ENCODE measurements at regions not wholly inside any gene's neighbourhood (a gene's known extent, or its start where the extent isn't known, plus 50 kb on each side); places are given as distances from the start of the nearest gene placed in this dataset.

DNA sequence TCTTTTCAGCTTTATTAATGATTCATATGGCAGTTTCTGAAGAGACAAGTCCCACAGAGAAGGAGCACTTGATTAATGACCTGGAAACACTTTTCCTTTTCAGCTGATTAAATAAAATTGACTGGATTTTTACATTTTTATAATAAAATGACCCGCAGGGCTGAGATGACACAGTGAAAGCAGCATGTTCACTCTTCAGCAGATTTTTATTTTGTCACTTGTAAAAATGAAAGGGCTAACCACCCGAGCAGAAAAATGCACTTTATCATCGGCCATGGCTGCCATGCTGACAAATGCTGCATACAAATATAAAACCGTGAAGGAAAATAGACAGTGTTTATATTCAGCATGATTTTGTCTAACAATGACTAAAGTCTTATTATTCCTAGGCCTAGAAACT is 321.6 kb upstream of the ITGA1 start (continued):
- TF ChIP-seq, protein P1, sequence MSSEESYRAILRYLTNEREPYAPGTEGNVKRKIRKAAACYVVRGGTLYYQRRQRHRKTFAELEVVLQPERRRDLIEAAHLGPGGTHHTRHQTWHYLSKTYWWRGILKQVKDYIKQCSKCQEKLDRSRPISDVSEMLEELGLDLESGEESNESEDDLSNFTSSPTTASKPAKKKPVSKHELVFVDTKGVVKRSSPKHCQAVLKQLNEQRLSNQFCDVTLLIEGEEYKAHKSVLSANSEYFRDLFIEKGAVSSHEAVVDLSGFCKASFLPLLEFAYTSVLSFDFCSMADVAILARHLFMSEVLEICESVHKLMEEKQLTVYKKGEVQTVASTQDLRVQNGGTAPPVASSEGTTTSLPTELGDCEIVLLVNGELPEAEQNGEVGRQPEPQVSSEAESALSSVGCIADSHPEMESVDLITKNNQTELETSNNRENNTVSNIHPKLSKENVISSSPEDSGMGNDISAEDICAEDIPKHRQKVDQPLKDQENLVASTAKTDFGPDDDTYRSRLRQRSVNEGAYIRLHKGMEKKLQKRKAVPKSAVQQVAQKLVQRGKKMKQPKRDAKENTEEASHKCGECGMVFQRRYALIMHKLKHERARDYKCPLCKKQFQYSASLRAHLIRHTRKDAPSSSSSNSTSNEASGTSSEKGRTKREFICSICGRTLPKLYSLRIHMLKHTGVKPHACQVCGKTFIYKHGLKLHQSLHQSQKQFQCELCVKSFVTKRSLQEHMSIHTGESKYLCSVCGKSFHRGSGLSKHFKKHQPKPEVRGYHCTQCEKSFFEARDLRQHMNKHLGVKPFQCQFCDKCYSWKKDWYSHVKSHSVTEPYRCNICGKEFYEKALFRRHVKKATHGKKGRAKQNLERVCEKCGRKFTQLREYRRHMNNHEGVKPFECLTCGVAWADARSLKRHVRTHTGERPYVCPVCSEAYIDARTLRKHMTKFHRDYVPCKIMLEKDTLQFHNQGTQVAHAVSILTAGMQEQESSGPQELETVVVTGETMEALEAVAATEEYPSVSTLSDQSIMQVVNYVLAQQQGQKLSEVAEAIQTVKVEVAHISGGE (CRISPR knock-in tag; IDR thresholded peaks at IDR 0.05) = no peak
- no peak for TF ChIP-seq MXI1 (IDR thresholded peaks at IDR 0.05; ENCODE audit: low read depth, low read length)
- TF ChIP-seq RBBP5 (conservative IDR thresholded peaks at IDR 0.05) = no peak
- TF ChIP-seq IRF4 (IDR thresholded peaks at IDR 0.05; ENCODE audit: low read depth, low read length) = no peak

DNA sequence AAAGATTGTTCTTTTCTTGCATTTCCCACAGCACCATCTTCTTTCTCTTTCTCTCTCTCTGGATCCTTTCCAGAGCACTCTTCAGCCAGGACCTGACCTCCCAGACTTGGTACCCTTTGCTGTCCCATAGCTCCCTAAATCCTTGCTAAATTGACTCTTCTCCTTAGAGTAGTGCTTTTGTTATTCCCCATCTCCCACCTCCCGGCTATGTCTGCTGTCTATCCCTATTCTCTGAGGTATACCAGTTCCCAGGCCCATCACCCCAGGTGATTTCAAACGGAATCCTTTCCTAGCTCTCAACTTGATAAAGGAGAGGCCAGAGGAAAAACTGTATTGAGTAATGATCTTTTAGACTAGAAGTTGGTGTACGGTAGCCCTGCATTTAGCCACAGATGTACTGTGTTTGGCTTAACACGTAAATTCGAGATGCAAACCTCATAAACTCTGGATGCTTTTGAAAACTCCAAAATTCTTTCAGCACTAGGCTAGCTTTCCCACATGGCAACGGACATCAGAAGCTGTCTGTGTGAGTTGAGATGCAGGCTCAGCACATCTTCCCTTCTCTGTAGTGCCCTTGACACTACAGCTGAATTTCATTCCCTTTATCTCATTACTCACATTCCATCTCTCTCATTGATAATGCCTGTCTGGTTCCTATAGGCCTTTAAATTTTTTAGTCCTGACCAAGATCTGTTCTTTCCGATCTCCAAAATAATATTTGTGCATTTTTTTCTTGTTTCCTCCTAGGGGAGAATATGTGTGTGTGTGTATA is 320.8 kb upstream of the ITGA1 start:
- BruUV-seq (replicated peaks) = no TSS peak
- no peaks in the 10 kb centered on the region for H3K4me1 ChIP-seq (ENCODE audit: control insufficient read depth, insufficient read depth, low read length)
- ChIA-PET SMC1A (ENCODE audit: uncharacterized antibody, unreplicated experiment) (no interaction called here), RAD21 (ENCODE audit: unreplicated experiment) (no interaction called here), POLR2A (interaction anchor here (0.6 kb wide), 1 partner anchor 97 kb away, joined by 3 read pairs; no protein-coding TSS in a partner anchor), CTCF (no interaction called here)
- in situ Hi-C loops (cut with MboI) (no loop called here), intact Hi-C loops (cut with micrococcal nuclease; ENCODE audit: unreplicated experiment) (no loop called here)
- H3K9ac ChIP-seq (ENCODE audit: control insufficient read depth, insufficient read depth, low read length) = no peak overlapping the region
- no peaks in the 10 kb centered on the region for H3K9me3 ChIP-seq (replicated peaks; ENCODE audit: control insufficient read depth, insufficient read depth, low read length)
- H3K27me3 ChIP-seq (replicated peaks in 1 of 2; ENCODE audit: control insufficient read depth in 2 of 2, insufficient read depth in 2 of 2, low read length in 1 of 2) = no peaks in the 10 kb centered on the region; a peak in 1 of 4 replicates
- no peak overlapping the region for H3K27ac ChIP-seq (ENCODE audit: control insufficient read depth, insufficient read depth)
- no peak overlapping the region for H3K4me2 ChIP-seq (ENCODE audit: control insufficient read depth, insufficient read depth)
- ATAC-seq = no peak
- no peak for TF ChIP-seq RFX5 (IDR thresholded peaks at IDR 0.05; ENCODE audit: low read depth, low read length)
- no peaks in the 10 kb centered on the region for H3K36me3 ChIP-seq (ENCODE audit: control insufficient read depth in 2 of 2, insufficient read depth in 2 of 2, low read length in 1 of 2)
- no peak overlapping the region for H2AFZ ChIP-seq (ENCODE audit: control insufficient read depth, low read depth, low read length)
- FAIRE-seq = no peak
- WGBS (ENCODE audit: insufficient coverage, insufficient replicate concordance, low lambda C conversion rate, missing lambda C conversion rate) = 9% methylated on average over 7 of the region's 7 CpGs
- H3K79me2 ChIP-seq (ENCODE audit: control insufficient read depth, insufficient read depth, low read length) = no peaks in the 10 kb centered on the region
- H3K4me3 ChIP-seq = no peak overlapping the region
- no peak for DNase-seq (ENCODE audit: low read depth, low spot score)
- no peaks in the 10 kb centered on the region for H4K20me1 ChIP-seq (ENCODE audit: control insufficient read depth, insufficient read depth)
